ENCODE measurements at regions not wholly inside any gene's neighbourhood (a gene's known extent, or its start where the extent isn't known, plus 50 kb on each side); places are given as distances from the start of the nearest gene placed in this dataset.

DNA sequence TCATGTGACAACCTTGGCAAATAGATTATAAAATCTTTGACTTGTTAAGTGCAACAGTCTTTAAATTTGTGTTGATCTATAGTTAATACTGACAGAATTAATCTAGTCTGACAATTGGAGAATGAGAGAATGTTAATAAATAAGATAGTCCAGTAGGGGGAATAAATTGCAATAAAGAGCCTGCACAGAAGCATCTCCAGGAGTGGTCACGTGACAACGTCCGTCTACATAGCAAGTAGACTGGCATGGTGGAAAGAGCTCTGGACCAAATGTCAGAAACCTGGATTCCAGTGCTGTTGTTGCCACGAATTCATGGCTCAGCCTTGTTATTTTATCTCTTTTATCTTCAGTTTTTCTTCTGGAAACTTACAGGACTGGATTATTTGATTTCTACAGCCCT, 436.5 kb downstream of the RAB28 start:
- Mint-ChIP-seq H3K4me3 (no peak overlapping the region), H3K27me3 (no peaks in the 10 kb centered on the region), H3K9me3 (ENCODE audit: insufficient read depth) (peaks cover 2% of the 10 kb centered on the region), H3K27ac (no peak overlapping the region), H3K4me1 (no peaks in the 10 kb centered on the region)
- H3K27ac ChIP-seq (ENCODE audit: low read length in 2 of 2): no peak overlapping the region
- ChIA-PET CTCF (no interaction called here), POLR2A (no interaction called here)
- H3K4me3 ChIP-seq (ENCODE audit: control extremely low read depth in 1 of 5, extremely low read depth in 1 of 5, insufficient read depth in 1 of 5, low read depth in 2 of 5, low read length in 4 of 5): no peak overlapping the region
- H3K9me3 ChIP-seq (ENCODE audit: control extremely low read depth in 1 of 3, control insufficient read depth in 2 of 3, insufficient read depth in 1 of 3, low read length in 2 of 3): peaks cover 0 to 3% (median 0%) of the 10 kb centered on the region in 3 donors
- no peaks in the 10 kb centered on the region for H3K79me2 ChIP-seq (ENCODE audit: control insufficient read depth, insufficient read depth, low read length)
- H3K4me1 ChIP-seq (ENCODE audit: control insufficient read depth in 2 of 2, insufficient read depth in 2 of 2, low read length in 2 of 2): no peaks in the 10 kb centered on the region
- ATAC-seq (ENCODE audit: low read depth) (no peak), DNase-seq (no peak)
- WGBS (ENCODE audit: insufficient coverage): 91% methylated on average over 4 of the region's 4 CpGs
- intact Hi-C loops (cut with micrococcal nuclease): no loop called here
- TF ChIP-seq EZH2 (IDR thresholded peaks at IDR 0.05; ENCODE audit: borderline replicate concordance, insufficient read depth, low read depth, low read length, poor library complexity, severe bottlenecking): no peak
- TF ChIP-seq, protein P1, sequence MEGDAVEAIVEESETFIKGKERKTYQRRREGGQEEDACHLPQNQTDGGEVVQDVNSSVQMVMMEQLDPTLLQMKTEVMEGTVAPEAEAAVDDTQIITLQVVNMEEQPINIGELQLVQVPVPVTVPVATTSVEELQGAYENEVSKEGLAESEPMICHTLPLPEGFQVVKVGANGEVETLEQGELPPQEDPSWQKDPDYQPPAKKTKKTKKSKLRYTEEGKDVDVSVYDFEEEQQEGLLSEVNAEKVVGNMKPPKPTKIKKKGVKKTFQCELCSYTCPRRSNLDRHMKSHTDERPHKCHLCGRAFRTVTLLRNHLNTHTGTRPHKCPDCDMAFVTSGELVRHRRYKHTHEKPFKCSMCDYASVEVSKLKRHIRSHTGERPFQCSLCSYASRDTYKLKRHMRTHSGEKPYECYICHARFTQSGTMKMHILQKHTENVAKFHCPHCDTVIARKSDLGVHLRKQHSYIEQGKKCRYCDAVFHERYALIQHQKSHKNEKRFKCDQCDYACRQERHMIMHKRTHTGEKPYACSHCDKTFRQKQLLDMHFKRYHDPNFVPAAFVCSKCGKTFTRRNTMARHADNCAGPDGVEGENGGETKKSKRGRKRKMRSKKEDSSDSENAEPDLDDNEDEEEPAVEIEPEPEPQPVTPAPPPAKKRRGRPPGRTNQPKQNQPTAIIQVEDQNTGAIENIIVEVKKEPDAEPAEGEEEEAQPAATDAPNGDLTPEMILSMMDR (IDR thresholded peaks at IDR 0.05): no peak
- no peak overlapping the region for H3K9ac ChIP-seq (ENCODE audit: low read length)
- no peak overlapping the region for H3K4me2 ChIP-seq (replicated peaks; ENCODE audit: low read depth, low read length, poor library complexity, severe bottlenecking)
- no peaks in the 10 kb centered on the region for H3K36me3 ChIP-seq (replicated peaks in 1 of 2; ENCODE audit: control extremely low read depth in 1 of 2, control insufficient read depth in 1 of 2, extremely low read depth in 1 of 2, insufficient read depth in 2 of 2, low read length in 1 of 2)
- H2AFZ ChIP-seq (ENCODE audit: insufficient read depth, low read depth, low read length, poor library complexity, severe bottlenecking): no peak overlapping the region
- no peaks in the 10 kb centered on the region for H4K20me1 ChIP-seq (ENCODE audit: control insufficient read depth, insufficient read depth, low read length, poor library complexity, severe bottlenecking)
- H3K27me3 ChIP-seq (replicated peaks in 1 of 4; ENCODE audit: control extremely low read depth in 1 of 4, control insufficient read depth in 3 of 4, insufficient read depth in 4 of 4, low read length in 3 of 4): no peaks in the 10 kb centered on the region

DNA sequence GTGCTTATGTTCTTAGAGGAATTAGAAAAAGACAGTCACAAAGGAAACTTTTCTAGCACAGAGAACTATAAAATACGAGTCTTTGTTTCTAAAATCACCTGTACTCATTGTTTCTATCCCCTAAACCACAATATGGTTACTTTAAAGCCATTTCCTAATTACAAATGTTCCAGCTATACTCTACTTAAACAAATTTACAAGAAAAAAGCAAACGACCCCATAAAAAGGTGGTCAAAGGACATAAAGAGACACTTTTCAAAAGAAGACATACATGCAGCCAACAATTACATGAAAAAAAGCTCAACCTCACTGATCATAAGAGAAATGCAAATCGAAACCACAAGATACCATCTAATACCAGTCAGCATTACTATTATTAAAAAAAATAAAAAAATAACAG, 447.3 kb downstream of the RAB28 start:
- no peaks in the 10 kb centered on the region for H3K27me3 ChIP-seq (replicated peaks in 1 of 4; ENCODE audit: control extremely low read depth in 1 of 4, control insufficient read depth in 3 of 4, insufficient read depth in 4 of 4, low read length in 3 of 4)
- H3K9ac ChIP-seq (ENCODE audit: low read length): no peak overlapping the region
- H3K36me3 ChIP-seq (replicated peaks in 1 of 2; ENCODE audit: control extremely low read depth in 1 of 2, control insufficient read depth in 1 of 2, extremely low read depth in 1 of 2, insufficient read depth in 2 of 2, low read length in 1 of 2): no peaks in the 10 kb centered on the region
- H3K9me3 ChIP-seq (ENCODE audit: control extremely low read depth in 1 of 3, control insufficient read depth in 2 of 3, insufficient read depth in 1 of 3, low read length in 2 of 3): peaks cover 0 to under 1% (median 0%) of the 10 kb centered on the region in 3 donors
- ChIA-PET CTCF (no interaction called here), POLR2A (no interaction called here)
- TF ChIP-seq, protein P1 (IDR thresholded peaks at IDR 0.05): no peak
- no peak for TF ChIP-seq EZH2 (IDR thresholded peaks at IDR 0.05; ENCODE audit: borderline replicate concordance, insufficient read depth, low read depth, low read length, poor library complexity, severe bottlenecking)
- no peak for ATAC-seq (ENCODE audit: low read depth)
- Mint-ChIP-seq H3K4me3 (no peak overlapping the region), H3K9me3 (ENCODE audit: insufficient read depth) (no peaks in the 10 kb centered on the region), H3K27me3 (no peaks in the 10 kb centered on the region), H3K27ac (no peak overlapping the region), H3K4me1 (no peaks in the 10 kb centered on the region)
- no peak overlapping the region for H3K4me3 ChIP-seq (ENCODE audit: control extremely low read depth in 1 of 5, extremely low read depth in 1 of 5, insufficient read depth in 1 of 5, low read depth in 2 of 5, low read length in 4 of 5)
- H3K4me2 ChIP-seq (replicated peaks; ENCODE audit: low read depth, low read length, poor library complexity, severe bottlenecking): no peak overlapping the region
- no peak for DNase-seq
- H3K79me2 ChIP-seq (ENCODE audit: control insufficient read depth, insufficient read depth, low read length): no peaks in the 10 kb centered on the region
- WGBS (ENCODE audit: insufficient coverage): no CpG with 5 or more reads among the region's 3 CpGs
- intact Hi-C loops (cut with micrococcal nuclease): no loop called here
- no peaks in the 10 kb centered on the region for H3K4me1 ChIP-seq (ENCODE audit: control insufficient read depth in 2 of 2, insufficient read depth in 2 of 2, low read length in 2 of 2)
- H4K20me1 ChIP-seq (ENCODE audit: control insufficient read depth, insufficient read depth, low read length, poor library complexity, severe bottlenecking): no peaks in the 10 kb centered on the region
- no peak overlapping the region for H2AFZ ChIP-seq (ENCODE audit: insufficient read depth, low read depth, low read length, poor library complexity, severe bottlenecking)
- no peak overlapping the region for H3K27ac ChIP-seq (ENCODE audit: low read length in 2 of 2)

Data from B cell (primary cell).